Kidney glomerular epithelial cell (primary cell): ENCODE measurements at regions not wholly inside any gene's neighbourhood (a gene's known extent, or its start where the extent isn't known, plus 50 kb on each side); places are given as distances from the start of the nearest gene placed in this dataset.
"Not testable (repeated sequence)": the region's sequence is repeated elsewhere in the genome, so short reads cannot be mapped to it uniquely, and the experiment has no call there.

Experiments used
- DNase-seq: peaks from one replicate; lab custom pipeline; 2025; lab: John Stamatoyannopoulos, UW

DNA sequence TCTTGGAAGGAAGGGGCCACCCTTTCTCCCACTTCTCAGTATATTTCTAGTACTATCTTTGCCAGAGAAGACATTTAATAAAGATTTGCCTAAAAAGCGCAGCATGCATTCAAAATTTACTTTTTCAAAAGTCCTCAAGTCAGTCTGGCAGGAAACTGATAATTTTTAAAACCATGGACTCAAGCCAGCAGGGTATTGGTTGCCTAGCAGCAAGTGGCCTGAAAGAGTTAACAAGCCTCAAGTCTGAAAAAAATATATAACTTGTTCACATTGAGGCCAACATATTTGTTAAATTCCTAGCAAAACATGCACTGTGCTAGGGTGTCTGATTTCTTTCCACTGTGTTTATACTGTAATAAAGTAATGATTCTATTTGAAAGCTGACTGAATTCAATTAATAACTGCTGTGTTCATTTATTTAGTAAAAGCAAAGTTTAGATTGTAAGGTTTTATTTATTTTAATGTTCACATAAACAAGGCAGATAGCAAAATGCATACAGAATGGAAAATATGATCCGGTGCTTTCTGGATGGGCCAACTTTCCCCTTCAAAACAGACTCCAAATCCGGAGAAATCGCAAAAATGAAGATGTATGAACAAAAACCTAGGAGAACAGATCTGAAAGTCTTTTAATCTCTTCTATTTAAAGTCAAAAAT, 218.5 kb upstream of the FGF13 start:
- no peak for DNase-seq

DNA sequence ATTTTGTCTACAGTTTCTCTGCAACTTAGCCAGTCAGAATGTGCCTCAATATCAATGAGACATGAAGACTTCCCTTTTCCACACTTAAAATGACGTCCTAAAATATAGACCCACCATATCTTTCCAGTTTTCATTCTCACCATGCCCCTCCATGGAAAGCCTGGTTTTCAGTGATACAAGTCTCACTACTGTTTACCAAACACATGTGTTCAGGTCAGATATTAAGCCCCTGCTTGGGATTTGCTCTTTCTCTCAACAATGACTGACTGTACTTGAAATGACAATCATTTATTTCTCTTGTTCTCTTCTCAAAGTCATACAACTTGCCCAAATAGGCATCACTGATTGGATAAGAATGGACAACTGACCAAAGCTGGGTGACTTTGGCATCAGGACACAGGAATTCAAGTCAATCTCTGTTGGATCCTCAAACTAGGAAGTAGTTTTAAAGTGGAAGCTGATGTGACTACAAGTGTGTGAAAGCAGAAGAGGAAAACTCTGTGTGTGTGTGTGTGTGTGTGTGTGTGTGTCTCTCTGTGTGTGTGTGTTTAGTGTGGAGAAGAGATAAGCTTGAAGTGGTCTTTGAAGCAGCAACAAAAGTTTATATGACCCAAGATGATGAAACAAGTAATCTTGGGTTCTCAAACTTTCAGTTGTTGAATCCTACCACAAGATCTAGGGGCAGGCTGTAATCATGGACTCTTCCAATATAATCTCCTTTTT, 217.4 kb upstream of the FGF13 start:
- no peak for DNase-seq

DNA sequence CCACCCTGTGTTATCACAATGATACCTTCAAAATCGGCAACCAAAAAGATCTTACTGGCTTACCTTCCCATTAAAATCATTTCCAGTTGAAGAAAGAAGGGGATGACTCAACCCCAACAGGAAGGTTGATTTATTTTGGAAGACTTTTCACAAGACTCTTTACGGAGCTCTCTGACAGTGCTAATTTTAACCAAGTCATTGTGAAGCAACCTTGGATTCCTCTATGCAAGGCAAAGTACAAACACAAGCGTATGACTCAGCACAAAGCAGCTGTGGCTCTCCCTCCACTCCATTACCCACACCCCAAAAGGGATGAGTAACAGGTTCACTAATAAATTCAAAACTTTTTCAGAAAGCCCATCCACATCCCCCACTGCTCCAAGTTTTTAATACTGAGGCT, 213.8 kb upstream of the FGF13 start:
- DNase-seq, result peak; percentile 7

DNA sequence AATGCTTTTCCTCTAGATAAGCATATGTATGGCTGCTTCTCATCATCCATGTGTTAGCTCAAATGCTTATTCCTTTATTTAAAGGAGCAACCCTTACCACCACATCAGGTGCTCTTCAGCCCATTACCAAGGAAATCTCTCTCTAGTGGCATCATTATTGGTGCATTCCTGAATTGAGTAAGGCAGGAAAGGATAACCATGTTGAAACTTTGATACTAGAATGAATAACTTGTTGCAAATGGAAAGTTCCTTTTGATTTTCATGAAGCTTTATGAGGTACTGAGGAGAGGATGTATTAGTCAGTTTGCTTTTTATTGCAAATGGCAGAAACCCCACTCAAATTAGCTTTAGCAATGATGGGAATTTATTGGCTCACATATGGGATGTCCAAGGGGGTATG, 212.3 kb upstream of the FGF13 start:
- DNase-seq, result no peak

DNA sequence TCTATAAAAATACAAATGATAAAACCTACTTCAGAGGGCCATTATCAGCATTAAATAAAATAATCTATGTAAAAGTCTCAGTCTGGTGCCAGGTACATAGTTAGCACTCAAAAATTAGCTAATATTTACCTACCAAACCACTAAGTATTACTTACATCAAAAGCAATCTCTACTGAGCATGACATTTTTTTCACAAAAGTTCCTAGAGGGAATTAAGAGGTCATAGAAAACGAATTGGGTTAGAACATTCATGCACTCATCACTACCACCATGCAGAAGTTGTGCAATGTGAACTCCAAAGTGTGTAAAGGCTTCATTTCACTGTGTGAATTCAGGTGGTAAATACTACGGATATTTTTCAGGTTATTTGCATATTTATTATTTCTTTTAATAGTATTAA, 209.5 kb upstream of the FGF13 start:
- DNase-seq, result no peak

DNA sequence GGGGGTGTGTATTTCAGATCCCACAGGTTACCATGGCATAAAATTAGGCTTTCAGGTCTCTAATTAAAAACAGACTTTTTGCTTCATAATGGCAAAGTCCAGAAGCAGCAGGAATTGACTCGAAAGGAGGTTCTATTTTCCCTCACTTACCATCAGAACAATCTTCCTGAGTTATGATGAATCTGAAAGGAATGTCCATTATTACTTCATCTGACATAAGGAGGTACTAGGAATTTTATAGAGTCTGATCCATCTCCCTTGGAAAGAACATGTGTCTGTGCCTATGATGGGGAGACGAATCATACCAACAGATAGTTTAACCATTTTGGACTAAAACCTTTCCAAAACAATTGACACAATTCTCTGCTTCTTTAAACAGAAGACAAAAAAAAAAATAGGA, 206.3 kb upstream of the FGF13 start:
- DNase-seq, result peak; percentile 42

DNA sequence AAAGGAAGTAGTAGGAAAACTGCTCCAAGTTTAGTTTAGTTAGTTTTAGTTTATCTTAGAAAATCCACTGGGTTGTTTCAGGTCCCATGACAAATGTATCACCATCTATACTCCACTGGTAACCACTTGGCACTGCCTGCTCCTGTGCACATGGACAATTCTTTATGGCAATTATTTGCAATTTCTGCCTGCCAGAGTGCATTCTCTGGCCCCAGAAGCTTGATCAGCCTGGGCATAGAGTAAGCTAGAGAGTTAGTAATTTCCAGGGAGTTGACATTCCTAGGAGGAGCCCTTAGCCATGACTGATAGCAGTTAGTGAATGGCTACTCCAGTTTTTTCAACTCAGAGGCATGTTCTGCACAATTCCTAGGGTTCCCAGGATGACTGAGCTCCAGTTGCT, 203.2 kb upstream of the FGF13 start:
- DNase-seq, result peak; percentile 0

DNA sequence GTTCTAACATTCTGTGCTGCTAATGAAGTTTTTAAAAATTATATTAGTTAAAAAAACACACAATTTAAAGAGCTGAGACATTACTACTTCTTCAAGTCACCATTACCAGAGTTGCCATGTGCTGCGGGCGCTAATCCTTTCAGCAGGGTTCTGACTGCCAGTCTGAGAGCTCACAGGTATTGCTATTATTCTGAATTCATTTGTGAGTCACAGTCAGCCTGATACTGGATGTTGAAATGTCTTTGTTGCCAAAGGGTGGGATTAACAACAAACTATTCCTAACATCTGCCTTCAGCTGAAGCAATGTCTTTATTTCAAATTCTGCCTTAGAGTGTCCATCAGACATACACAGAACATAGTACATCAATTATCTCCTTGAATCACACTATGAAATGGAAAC, 197.1 kb upstream of the FGF13 start:
- DNase-seq, result no peak

DNA sequence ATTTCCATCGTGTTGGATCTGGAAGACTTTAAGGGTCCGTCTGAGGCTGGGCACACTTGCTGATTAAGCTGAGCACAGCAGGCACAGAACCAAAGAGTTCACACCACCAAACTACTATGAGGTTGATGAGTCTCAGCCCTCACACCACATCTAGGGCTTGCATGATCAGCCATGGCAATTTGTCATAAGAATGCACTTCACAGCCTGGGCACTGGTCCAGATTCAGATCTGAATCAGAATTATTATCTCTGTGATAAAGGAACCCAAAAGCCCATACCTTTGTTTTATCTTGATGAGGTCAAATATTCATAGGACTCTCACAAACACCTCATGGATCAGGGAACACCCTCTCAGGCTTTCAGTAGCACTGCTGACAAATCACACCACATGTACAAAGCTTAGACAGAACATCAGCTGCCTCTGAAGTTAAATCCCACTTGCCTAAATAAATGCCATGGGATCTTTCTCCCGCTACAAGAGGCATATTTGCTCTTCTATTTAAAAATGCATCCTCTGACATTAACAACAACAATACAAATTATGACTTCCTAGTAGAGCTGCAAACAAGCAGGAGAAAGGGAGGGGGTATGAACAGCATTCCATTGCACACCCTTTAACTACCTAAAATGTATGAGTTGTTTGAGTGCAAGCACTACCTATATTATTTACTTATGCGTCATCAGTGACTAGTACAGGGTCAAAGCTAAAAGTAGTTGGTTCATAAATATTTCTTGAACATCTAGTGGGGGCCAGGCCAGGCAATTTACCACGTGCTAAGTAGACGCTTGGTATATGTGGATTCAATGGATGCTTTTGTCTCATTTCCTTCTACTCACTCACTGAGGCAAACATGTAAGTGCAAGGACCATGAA, 186.3 kb upstream of the FGF13 start:
- DNase-seq, result peak; percentile 12

DNA sequence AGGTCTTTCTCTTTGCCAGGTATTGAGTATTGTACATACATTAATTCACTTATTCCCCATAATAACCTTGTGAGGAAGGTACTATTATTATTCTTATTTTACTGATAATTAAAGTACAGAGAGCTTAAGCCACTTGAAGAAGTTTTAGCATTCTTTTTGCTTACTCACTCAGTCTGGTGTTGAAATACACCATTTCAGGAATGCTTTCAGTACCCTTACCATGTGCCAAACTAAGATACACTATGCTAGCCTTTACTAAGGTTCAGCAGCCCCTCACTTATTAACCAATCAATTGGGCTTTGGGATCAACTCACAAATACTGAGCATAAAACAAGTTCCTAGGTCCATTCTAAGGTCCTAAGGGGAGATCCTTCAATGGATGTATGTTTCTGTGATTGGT, 179.0 kb upstream of the FGF13 start:
- no peak for DNase-seq

DNA sequence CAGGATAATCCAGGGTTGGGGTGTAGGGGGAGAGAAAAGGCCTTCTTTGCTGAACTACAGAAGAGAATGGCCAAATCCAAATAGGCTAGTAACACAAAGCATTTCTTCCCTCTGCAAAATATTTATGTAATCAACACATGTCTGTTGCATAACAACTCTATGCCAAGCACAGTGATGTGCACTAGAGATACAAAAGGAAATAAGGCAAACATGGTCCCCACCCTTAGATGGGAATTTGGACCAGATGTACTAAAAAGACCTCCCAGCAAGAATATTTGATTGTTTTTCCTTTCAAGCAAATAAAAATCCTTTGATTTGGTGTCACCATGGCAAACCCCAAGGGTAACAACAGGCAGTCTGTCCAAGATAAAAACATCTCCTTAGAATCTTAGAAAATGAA, 177.6 kb upstream of the FGF13 start:
- no peak for DNase-seq

DNA sequence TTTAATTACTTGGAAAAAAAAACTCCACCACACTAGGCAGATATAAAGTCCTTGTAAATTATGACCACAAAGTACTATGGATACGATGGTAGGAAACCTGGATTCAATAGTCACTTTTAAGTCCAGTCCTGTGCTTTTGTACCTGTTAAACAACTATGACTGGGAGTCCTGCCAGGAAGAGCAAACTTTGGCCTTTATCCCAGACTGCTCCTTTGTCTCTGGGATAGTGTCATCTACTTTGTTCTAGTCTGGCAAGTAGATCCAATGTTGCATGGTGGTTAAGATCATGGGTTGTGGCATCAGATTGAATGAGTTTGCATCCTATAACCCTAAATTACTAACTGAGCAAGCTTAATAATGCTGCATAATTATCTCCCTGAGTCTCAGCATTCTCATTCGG, 175.3 kb upstream of the FGF13 start:
- no peak for DNase-seq

DNA sequence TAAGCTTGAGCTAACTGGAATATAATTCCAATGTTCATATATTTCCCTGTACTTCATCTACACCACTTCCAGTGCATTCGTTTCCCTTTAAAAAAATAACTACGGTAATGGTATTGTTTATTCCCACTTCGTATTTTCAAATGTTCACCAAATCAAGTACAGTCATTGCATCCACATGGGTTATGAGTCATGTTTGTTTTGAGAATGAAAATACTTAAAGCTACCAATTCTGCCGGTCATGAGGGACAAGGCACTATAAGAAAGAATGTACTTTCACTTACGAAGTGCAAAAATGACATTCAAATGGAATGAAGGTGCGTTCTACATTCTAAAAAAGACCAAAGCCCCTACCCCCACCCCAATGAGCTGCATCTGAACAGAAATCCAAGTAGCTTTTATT, 174.4 kb upstream of the FGF13 start:
- DNase-seq, result no peak

DNA sequence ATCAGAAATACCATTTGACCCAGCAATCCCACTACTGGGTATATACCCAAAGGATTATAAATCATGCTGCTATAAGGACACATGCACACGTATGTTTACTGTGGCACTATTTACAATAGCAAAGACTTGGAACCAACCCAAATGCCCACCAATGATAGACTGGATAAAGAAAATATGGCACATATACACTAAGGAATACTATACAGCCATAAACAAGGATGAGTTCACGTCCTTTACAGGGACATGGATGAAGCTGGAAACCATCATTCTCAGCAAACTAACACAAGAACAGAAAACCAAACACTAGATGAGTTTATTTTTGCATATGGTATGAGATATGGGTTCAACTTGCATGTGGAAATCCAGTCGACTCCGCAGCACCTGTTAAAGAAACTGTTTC, 168.8 kb upstream of the FGF13 start:
- not testable (repeated sequence) for DNase-seq

DNA sequence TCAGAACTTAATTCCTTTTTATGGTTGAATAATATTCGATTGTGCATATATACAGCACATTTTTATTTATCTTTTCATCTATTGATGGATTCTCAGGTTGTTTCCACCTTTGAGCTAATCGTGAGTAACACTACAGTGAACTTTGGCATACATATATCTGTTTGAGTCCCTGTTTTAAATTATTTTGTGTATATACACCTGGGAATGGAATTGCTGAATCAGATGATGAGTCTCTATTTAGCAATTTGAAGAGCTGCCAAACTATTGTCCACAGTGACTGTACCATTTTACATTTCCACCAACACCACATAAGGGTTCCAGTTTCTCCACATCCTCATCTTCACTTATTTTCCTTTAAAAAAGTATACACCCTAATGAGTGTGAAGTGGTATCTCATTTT, 166.2 kb upstream of the FGF13 start:
- no peak for DNase-seq

DNA sequence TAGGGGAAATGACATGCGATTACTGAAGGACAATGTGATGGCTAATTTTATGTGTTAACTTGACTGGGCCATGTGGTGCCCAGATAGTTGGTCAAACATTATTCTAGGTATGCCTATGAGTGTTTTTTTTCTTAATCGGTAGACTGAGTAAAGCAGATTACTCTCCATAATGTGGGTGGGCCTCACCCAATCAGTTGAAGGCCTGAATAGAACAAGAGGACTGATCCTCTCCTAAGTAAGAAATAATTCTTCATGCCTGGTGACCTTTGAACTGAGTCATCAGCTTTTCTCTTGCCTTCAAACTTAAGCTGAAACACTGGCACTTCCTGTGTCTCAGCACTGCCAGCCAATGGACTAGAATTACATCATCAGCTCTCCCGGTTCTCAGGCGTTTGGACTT, 164.0 kb upstream of the FGF13 start:
- no peak for DNase-seq

DNA sequence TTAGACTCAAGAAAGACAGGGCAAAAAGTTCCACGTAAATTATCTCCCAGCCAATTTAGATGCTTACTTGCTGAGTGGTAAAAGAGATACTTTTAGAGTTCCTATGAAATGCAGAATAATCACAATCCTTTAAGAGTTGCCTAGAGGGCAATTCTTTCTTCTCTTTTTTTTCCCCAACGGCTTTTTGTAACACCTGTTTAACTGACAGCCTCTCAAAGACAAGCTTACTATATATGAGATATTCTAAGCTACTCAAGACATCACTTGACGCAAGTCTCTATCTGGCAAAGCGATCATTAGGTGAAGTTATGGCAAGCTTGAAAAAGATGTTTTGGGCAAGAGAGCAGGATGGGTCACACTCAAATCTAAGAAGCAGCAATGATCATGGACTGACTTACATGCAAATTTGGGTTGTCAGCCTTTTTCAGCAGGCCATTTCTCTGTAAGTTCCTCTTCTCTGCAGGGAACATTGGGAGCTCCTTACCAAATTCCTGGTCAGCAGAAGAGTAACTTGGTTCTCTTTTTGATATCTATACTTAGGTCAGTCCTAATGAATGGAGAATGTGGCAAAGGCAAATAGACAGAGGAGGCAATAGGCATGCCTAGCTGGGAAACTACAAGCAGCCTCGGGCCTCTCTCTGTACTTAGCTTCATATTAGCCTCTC, 162.9 kb upstream of the FGF13 start:
- no peak for DNase-seq

DNA sequence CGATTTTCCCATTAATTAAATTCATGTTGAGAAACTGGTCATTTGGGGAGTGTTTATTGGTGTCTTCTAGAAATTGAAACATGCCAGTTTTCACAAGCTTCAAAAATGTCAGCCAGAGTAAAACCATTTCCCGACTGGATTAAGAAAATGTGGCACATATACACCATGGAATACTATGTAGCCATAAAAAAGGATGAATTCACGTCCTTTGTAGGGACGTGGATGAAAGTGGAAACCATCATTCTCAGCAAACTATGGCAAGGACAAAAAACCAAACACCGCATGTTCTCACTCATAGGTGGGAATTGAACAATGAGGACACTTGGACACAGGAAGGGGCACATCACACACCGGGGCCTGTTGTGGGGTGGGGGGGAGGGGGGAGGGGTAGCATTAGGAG, 162.1 kb upstream of the FGF13 start:
- DNase-seq, result not testable (repeated sequence)

DNA sequence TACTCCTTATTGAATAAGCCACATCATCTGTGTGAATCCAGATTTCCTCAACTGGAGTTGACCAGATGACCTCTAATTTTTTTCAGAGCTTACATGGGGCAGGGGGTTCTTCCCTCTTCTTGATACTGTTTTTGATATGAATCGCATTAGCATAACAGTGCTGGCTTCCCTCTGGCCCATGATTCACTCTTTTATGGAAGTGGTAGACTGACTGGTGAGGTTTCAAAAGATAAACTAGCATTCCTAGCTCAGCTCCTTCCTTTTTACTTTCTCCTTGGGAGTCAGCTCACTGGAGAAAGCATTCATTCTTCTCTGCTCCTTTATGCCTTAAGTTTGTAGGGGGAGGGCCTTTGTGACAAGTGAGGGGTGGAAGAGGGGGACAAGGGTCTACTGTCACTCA, 161.0 kb upstream of the FGF13 start:
- no peak for DNase-seq

DNA sequence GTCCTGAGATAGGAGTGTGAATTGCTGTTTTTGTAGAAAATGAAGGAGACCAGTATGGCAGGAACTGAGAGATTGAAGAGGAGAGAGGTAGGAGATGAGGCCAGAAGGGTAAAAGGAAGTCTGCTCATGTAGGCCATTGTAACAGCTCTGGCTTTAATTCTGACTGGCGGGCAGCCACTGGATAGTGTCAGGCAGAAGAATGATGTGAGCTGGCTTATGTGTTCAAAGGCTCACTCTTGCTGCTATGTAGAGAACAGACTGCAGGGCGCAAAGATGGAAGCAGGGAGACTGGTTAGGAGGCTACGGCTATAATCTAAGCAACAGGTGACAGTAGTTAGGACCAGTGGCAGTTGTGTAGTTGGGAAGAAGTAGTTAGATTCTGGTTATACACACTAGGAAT, 160.2 kb upstream of the FGF13 start:
- DNase-seq, result no peak

DNA sequence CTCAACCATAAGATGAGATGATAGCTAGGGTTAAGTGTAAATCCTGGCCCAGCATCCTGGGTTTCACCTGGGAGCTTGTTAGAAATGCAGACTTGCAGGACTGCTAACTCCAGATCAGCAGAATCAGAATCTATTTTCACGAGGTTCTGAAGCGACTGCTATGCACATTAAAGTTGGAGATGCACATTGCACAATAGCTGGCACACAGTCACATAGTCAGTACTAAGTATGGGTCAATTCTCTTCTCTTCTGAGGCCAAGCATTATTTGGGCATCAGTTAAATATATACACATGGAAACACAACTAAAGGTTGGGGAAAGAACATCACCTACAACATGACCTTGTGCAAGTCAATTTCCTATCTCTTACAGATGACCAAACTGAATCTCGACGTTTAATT, 155.1 kb upstream of the FGF13 start:
- no peak for DNase-seq

DNA sequence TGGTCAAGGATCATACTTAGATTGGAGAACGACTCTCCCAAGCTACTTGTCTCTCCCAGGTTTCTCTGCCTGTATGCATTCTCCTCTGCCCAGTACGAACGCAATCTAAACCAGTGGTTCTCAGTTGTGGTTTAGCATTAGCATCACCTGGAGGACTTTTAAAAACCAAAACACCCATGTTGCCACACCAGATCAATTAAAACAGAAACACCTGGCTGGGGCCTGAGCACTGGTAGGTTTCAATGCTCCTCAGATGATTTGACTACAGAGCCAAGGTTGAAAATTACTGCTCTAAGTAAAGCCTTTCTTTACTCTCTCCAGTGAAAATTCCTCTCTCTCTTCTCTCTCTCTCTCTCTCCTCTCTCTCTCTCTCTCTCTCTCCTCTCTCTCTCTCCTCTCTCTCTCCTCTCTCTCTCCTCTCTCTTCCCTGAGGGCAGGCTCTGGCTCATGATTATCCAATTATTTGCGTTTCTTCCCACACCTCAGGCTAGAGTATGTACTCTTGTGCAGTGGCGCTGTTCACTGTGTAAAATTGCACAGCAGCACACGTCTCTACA, 153.7 kb upstream of the FGF13 start:
- DNase-seq, result no peak
